GM13976 (cell line): ENCODE measurements at regions not wholly inside any gene's neighbourhood (a gene's known extent, or its start where the extent isn't known, plus 50 kb on each side); places are given as distances from the start of the nearest gene placed in this dataset.

Experiments used
- DNase-seq: peaks from one replicate; pipeline ENCODE4 v3.0.0; 2012; ENCODE audit warnings: low spot score
- CTCF ChIP-seq: IDR thresholded peaks from 2 replicates; pipeline ENCODE4 v1.5.1; 2012; ENCODE audit warnings: borderline replicate concordance, mild to moderate bottlenecking; ENCODE audit not compliant: insufficient read depth; ENCODE audit errors: extremely low read depth, missing control alignments, control extremely low read depth
- in situ Hi-C: fragments of 300-500 bp; cut with MboI; formaldehyde crosslinking; loops from one replicate; pipeline ENCODE4 v1.12.0; 2022; ENCODE audit warnings: low sequenced_read_pairs, mixed read lengths, inconsistent platforms; ENCODE audit not compliant: unreplicated experiment

GRCh38 chr6:27838058-27838944 is 73.9 kb downstream of the OR2B2 start:
- no peak for TF ChIP-seq CTCF
- DNase-seq = peak; percentile 92
- in situ Hi-C loops = loop anchor here (10.0 kb wide), 1 partner anchor 1804 kb away; a partner anchor contains a TSS

GRCh38 chr6:27837625-27838057 is 74.6 kb downstream of the OR2B2 start:
- in situ Hi-C loops = loop anchor here (10.0 kb wide), 1 partner anchor 1803 kb away; a partner anchor contains a TSS
- no peak for TF ChIP-seq CTCF

GRCh38 chr6:27836783-27837624 is 75.2 kb downstream of the OR2B2 start:
- in situ Hi-C loops = loop anchor here (10.0 kb wide), 1 partner anchor 1802 kb away; a partner anchor contains a TSS
- DNase-seq = peak; percentile 66
- no peak for TF ChIP-seq CTCF

More at GRCh38 chr6:27837625-27838057, 74.6 kb downstream of the OR2B2 start:
- no peak for DNase-seq

- TF ChIP-seq CTCF = no peak
- no peak for DNase-seq
- in situ Hi-C loops = loop anchor here (10.0 kb wide), 1 partner anchor 1801 kb away; a partner anchor contains a TSS
Measured at GRCh38 chr6:27836141-27836782, 75.9 kb downstream of the OR2B2 start.

GRCh38 chr6:27834879-27835549 is 77.2 kb downstream of the OR2B2 start:
- in situ Hi-C loops = loop anchor here (10.0 kb wide), 1 partner anchor 1800 kb away; a partner anchor contains a TSS
- no peak for TF ChIP-seq CTCF
- no peak for DNase-seq
